ENCODE measurements at regions not wholly inside any gene's neighbourhood (a gene's known extent, or its start where the extent isn't known, plus 50 kb on each side); places are given as distances from the start of the nearest gene placed in this dataset.

DNA sequence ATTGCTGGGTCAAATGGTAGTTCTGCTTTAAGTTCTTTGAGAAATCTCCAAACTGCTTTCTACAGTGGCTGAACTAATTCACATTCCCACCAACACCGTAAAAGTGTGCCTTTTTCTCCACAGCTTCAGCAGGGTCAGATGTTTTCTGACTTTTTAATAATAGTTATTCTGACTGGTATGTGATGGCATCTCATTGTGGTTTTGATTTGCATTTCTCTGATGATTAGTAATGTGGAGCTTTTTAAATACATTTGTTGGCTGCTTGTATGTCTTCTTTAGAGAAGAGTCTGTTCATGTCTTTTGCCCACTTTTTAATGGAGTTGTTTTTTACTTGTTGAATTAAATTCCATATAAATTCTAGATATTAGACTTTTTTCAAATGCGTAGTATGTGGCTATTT is 257.5 kb upstream of the ANKRD50 start:
- Histone ChIP-seq H4K5ac (ENCODE audit: insufficient read length, low read depth, low read length) (no peak overlapping the region), H4K8ac (ENCODE audit: extremely low read depth, insufficient read depth, low read length) (no peak overlapping the region), H2AFZ (ENCODE audit: low read length) (no peak overlapping the region), H3K14ac (ENCODE audit: insufficient read length) (no peak overlapping the region), H2AK5ac (ENCODE audit: low read depth, low read length) (no peak overlapping the region), H3K9me3 (ENCODE audit: insufficient read depth in 2 of 2, low read depth in 1 of 2, low read length in 1 of 2) (peaks cover 0 to 4% of the 10 kb centered on the region in 2 experiments; a peak in 2 of 4 replicates), H3K36me3 (ENCODE audit: control insufficient read depth in 2 of 4, insufficient read depth in 4 of 4, low read length in 3 of 4) (no peaks in the 10 kb centered on the region), H3K4me3 (ENCODE audit: extremely low read depth in 1 of 4, insufficient read depth in 2 of 4, low read depth in 3 of 4, low read length in 4 of 4) (no peak overlapping the region), H2BK15ac (ENCODE audit: low read length) (no peak overlapping the region), H3K9ac (replicated peaks in 1 of 4; ENCODE audit: extremely low read depth in 1 of 4, low read depth in 3 of 4, low read length in 3 of 4) (no peak overlapping the region), H3K18ac (ENCODE audit: extremely low read depth, low read length) (no peak overlapping the region), H2BK20ac (ENCODE audit: low read length) (no peak overlapping the region), H4K91ac (replicated peaks; ENCODE audit: insufficient read length, low read length) (no peak overlapping the region), H3K23me2 (ENCODE audit: low read depth, low read length) (no peaks in the 10 kb centered on the region), H3K4ac (replicated peaks; ENCODE audit: insufficient read length, low read depth, low read length) (no peak overlapping the region), H3K4me1 (replicated peaks in 1 of 4; ENCODE audit: control insufficient read depth in 3 of 4, insufficient read depth in 4 of 4, low read length in 3 of 4) (no peaks in the 10 kb centered on the region), H3K79me2 (ENCODE audit: control insufficient read depth in 1 of 2, insufficient read depth in 2 of 2, low read length in 2 of 2) (no peaks in the 10 kb centered on the region), H3K56ac (replicated peaks; ENCODE audit: insufficient read length, low read depth, low read length) (no peak overlapping the region), H2BK5ac (ENCODE audit: low read depth, low read length) (no peak overlapping the region), H2BK120ac (replicated peaks; ENCODE audit: low read depth, low read length) (no peak overlapping the region), H3K4me2 (ENCODE audit: insufficient read depth in 1 of 2, low read depth in 2 of 2, low read length in 2 of 2) (no peak overlapping the region), H3K79me1 (ENCODE audit: low read depth, low read length) (no peaks in the 10 kb centered on the region), H2BK12ac (ENCODE audit: low read depth, low read length) (no peak overlapping the region), H3K23ac (ENCODE audit: insufficient read length) (no peak overlapping the region), H3K27me3 (replicated peaks in 1 of 4; ENCODE audit: control insufficient read depth in 3 of 4, extremely low read depth in 1 of 4, insufficient read depth in 3 of 4, low read length in 3 of 4) (no peaks in the 10 kb centered on the region), H3K27ac (ENCODE audit: low read depth, low read length) (no peak overlapping the region), H4K20me1 (replicated peaks in 1 of 2; ENCODE audit: control insufficient read depth in 1 of 2, insufficient read depth in 2 of 2, low read length in 2 of 2) (no peaks in the 10 kb centered on the region)
- DNase-seq (ENCODE audit: low read depth in 1 of 2, low spot score in 2 of 2): no peak
- 83% methylated on average over 2 of the region's 2 CpGs; no CpG with 5 or more reads in 1 of the 2 experiments for WGBS, 2 experiments (ENCODE audit: extremely low coverage in 1 of 2, insufficient coverage in 1 of 2, insufficient read length in 1 of 2, insufficient replicate concordance in 2 of 2, low coverage in 1 of 2, low lambda C conversion rate in 2 of 2, missing lambda C conversion rate in 1 of 2)
- CTCF ChIA-PET (ENCODE audit: partially characterized antibody): no interaction called here
- TF ChIP-seq ZNF274 (IDR thresholded peaks at IDR 0.05; ENCODE audit: borderline replicate concordance, extremely low read depth, low read length) (no peak), GTF2F1 (IDR thresholded peaks at IDR 0.05; ENCODE audit: borderline replicate concordance, low read depth, low read length) (no peak), BRCA1 (IDR thresholded peaks at IDR 0.05; ENCODE audit: low read depth, low read length) (no peak), GABPA (IDR thresholded peaks at IDR 0.05; ENCODE audit: borderline replicate concordance, insufficient read depth, low read length) (no peak), BACH1 (IDR thresholded peaks at IDR 0.05; ENCODE audit: low read length) (no peak), MAFK (IDR thresholded peaks at IDR 0.05; ENCODE audit: low read depth, low read length) (no peak), SAP30 (IDR thresholded peaks at IDR 0.05; ENCODE audit: insufficient read depth, insufficient replicate concordance, low read length) (no peak)
- TF ChIP-seq, protein P1, sequence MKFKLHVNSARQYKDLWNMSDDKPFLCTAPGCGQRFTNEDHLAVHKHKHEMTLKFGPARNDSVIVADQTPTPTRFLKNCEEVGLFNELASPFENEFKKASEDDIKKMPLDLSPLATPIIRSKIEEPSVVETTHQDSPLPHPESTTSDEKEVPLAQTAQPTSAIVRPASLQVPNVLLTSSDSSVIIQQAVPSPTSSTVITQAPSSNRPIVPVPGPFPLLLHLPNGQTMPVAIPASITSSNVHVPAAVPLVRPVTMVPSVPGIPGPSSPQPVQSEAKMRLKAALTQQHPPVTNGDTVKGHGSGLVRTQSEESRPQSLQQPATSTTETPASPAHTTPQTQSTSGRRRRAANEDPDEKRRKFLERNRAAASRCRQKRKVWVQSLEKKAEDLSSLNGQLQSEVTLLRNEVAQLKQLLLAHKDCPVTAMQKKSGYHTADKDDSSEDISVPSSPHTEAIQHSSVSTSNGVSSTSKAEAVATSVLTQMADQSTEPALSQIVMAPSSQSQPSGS (IDR thresholded peaks at IDR 0.05; ENCODE audit: low read length): no peak
- TF ChIP-seq, protein P2, sequence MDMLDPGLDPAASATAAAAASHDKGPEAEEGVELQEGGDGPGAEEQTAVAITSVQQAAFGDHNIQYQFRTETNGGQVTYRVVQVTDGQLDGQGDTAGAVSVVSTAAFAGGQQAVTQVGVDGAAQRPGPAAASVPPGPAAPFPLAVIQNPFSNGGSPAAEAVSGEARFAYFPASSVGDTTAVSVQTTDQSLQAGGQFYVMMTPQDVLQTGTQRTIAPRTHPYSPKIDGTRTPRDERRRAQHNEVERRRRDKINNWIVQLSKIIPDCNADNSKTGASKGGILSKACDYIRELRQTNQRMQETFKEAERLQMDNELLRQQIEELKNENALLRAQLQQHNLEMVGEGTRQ (IDR thresholded peaks at IDR 0.05; ENCODE audit: low read length): no peak
- POLR2A ChIA-PET (ENCODE audit: partially characterized antibody): no interaction called here
- no peak for FAIRE-seq

Data from H1 (cell line).